ENCODE measurements at regions not wholly inside any gene's neighbourhood (a gene's known extent, or its start where the extent isn't known, plus 50 kb on each side); places are given as distances from the start of the nearest gene placed in this dataset.

DNA sequence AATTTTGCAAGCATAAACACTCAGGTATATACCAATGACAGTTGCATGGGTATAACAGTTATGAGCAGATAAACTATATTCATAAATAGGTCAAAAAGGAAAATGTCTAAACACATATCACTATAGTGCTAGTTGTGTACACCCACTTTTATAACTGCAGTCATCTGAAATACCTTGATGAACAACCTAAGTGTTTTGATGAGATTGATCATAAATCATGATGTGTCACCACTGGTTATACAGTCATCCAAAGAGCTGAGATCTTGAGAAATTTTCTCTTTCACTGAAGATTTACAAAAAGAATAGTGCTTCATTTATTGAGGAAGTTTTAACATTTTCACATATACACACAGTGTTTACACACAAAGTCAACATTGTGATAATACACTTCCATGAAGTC is 78.6 kb upstream of the SLC25A13 start:
- no peaks in the 10 kb centered on the region for H3K36me3 ChIP-seq (ENCODE audit: insufficient read depth, low read length, poor library complexity, severe bottlenecking)
- BruUV-seq (replicated peaks): no TSS peak
- ChIA-PET CTCF (no interaction called here), POLR2A (ENCODE audit: low non-redundant PET) (no interaction called here)
- DNase-seq (ENCODE audit: low spot score): no peak
- intact Hi-C loops (cut with micrococcal nuclease; ENCODE audit: unreplicated experiment): no loop called here
- TF ChIP-seq, protein P1, sequence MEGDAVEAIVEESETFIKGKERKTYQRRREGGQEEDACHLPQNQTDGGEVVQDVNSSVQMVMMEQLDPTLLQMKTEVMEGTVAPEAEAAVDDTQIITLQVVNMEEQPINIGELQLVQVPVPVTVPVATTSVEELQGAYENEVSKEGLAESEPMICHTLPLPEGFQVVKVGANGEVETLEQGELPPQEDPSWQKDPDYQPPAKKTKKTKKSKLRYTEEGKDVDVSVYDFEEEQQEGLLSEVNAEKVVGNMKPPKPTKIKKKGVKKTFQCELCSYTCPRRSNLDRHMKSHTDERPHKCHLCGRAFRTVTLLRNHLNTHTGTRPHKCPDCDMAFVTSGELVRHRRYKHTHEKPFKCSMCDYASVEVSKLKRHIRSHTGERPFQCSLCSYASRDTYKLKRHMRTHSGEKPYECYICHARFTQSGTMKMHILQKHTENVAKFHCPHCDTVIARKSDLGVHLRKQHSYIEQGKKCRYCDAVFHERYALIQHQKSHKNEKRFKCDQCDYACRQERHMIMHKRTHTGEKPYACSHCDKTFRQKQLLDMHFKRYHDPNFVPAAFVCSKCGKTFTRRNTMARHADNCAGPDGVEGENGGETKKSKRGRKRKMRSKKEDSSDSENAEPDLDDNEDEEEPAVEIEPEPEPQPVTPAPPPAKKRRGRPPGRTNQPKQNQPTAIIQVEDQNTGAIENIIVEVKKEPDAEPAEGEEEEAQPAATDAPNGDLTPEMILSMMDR (conservative IDR thresholded peaks at IDR 0.05; ENCODE audit: low read depth, low read length): no peak
- no peak for TF ChIP-seq EZH2 (IDR thresholded peaks at IDR 0.05; ENCODE audit: borderline replicate concordance, low read depth, low read length, poor library complexity, severe bottlenecking)
- H3K9me3 ChIP-seq (ENCODE audit: low read depth, low read length, poor library complexity, severe bottlenecking): no peaks in the 10 kb centered on the region
- H3K27me3 ChIP-seq (replicated peaks; ENCODE audit: insufficient read depth, low read depth, low read length, poor library complexity): no peaks in the 10 kb centered on the region
- no peak overlapping the region for H3K4me3 ChIP-seq (ENCODE audit: low read depth, low read length, poor library complexity, severe bottlenecking)
- H3K27ac ChIP-seq (ENCODE audit: low read depth, low read length, poor library complexity, severe bottlenecking): no peak overlapping the region
- no peaks in the 10 kb centered on the region for H3K4me1 ChIP-seq (ENCODE audit: insufficient read depth, low read length, poor library complexity, severe bottlenecking)

DNA sequence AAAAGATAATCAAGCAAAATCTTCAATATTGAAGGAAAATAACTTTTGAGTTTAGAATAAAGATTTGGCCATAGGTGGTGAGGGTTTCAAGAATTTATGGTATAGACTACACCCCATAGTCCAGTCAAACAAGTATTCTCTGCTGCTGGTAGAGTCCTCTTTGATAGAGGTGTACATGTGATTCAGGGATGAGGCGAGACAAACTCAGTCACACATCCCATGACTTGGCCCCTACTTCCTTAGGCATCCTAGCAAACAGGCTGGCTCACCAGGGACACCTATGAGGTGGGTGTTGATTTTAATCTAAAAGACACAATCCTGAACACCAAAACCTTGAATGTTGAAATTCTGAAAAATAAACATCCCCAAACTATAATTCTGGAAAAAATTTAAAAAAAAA is 78.1 kb upstream of the SLC25A13 start:
- H3K36me3 ChIP-seq (ENCODE audit: insufficient read depth, low read length, poor library complexity, severe bottlenecking): no peaks in the 10 kb centered on the region
- H3K4me1 ChIP-seq (ENCODE audit: insufficient read depth, low read length, poor library complexity, severe bottlenecking): no peaks in the 10 kb centered on the region
- ChIA-PET CTCF (no interaction called here), POLR2A (ENCODE audit: low non-redundant PET) (no interaction called here)
- DNase-seq (ENCODE audit: low spot score): no peak
- no peaks in the 10 kb centered on the region for H3K27me3 ChIP-seq (replicated peaks; ENCODE audit: insufficient read depth, low read depth, low read length, poor library complexity)
- TF ChIP-seq EZH2 (IDR thresholded peaks at IDR 0.05; ENCODE audit: borderline replicate concordance, low read depth, low read length, poor library complexity, severe bottlenecking): no peak
- TF ChIP-seq, protein P1 (conservative IDR thresholded peaks at IDR 0.05; ENCODE audit: low read depth, low read length): no peak
- intact Hi-C loops (cut with micrococcal nuclease; ENCODE audit: unreplicated experiment): no loop called here
- H3K4me3 ChIP-seq (ENCODE audit: low read depth, low read length, poor library complexity, severe bottlenecking): no peak overlapping the region
- BruUV-seq (replicated peaks): no TSS peak
- H3K27ac ChIP-seq (ENCODE audit: low read depth, low read length, poor library complexity, severe bottlenecking): no peak overlapping the region
- no peaks in the 10 kb centered on the region for H3K9me3 ChIP-seq (ENCODE audit: low read depth, low read length, poor library complexity, severe bottlenecking)

DNA sequence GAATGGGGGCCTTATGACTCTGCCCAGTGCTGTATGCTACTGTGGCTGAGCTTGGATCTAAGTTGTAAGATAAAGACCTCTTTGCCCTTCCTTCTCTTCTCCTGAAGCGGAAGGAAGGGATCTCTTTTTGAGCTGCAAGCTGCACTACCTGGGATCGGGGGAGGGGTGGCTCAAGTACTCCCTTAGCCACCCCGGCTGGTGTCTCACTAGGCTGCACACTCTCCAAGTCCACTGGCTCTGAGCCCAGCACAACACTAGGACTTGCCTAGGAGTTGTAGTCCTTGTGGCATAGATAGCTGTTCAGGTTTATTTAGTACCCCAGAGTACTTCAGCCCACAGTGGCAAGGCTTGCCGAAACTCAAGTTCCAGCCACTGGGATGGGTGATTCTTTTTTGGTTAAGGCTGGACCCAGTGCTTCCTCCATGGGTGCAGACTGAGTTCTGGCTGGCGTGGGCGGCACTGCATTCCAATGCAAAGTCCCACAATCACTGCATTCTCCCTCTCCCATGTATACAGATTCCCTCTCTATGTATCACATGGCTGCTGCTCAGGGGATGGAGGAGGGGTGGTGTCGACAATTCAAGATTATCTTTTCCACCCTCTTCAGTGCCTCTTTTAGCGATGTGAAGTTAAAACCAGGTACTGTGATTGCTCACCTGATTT is 76.2 kb upstream of the SLC25A13 start:
- TF ChIP-seq, protein P1 (conservative IDR thresholded peaks at IDR 0.05; ENCODE audit: low read depth, low read length): no peak
- TF ChIP-seq EZH2 (IDR thresholded peaks at IDR 0.05; ENCODE audit: borderline replicate concordance, low read depth, low read length, poor library complexity, severe bottlenecking): no peak
- Histone ChIP-seq H3K4me3 (ENCODE audit: low read depth, low read length, poor library complexity, severe bottlenecking) (no peak overlapping the region), H3K9me3 (ENCODE audit: low read depth, low read length, poor library complexity, severe bottlenecking) (no peaks in the 10 kb centered on the region), H3K36me3 (ENCODE audit: insufficient read depth, low read length, poor library complexity, severe bottlenecking) (no peaks in the 10 kb centered on the region), H3K27me3 (replicated peaks; ENCODE audit: insufficient read depth, low read depth, low read length, poor library complexity) (no peaks in the 10 kb centered on the region), H3K27ac (ENCODE audit: low read depth, low read length, poor library complexity, severe bottlenecking) (no peak overlapping the region), H3K4me1 (ENCODE audit: insufficient read depth, low read length, poor library complexity, severe bottlenecking) (no peaks in the 10 kb centered on the region)
- intact Hi-C loops (cut with micrococcal nuclease; ENCODE audit: unreplicated experiment): no loop called here
- no TSS peak for BruUV-seq (replicated peaks)
- ChIA-PET CTCF (no interaction called here), POLR2A (ENCODE audit: low non-redundant PET) (no interaction called here)
- no peak for DNase-seq (ENCODE audit: low spot score)

Measured in A673 (cell line).